ENCODE measurements at regions not wholly inside any gene's neighbourhood (a gene's known extent, or its start where the extent isn't known, plus 50 kb on each side); places are given as distances from the start of the nearest gene placed in this dataset.

DNA sequence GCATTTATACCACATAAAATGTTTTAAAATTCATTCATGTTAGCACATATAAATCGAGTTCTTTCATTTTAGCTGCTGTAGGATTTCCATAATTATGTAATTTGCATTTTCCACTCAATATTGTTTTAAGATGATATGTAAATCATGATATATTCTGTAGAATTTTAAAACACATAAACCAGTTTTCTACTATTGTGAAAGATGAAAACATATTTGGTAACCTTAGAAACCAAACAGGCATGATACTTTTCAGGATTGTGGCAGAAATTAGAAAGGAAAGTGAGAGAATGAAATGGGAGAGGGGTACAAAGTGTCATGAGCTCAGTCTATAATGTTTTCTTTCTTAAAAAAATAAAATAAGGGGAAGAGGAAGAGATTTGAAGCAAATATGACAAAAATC, 269.3 kb downstream of the PPP1R3A start:
- no peak for DNase-seq
- Histone ChIP-seq H3K4me2 (no peak overlapping the region), H3K9me2 (peaks cover 3% of the 10 kb centered on the region; the same call in 1 of the 2 replicates), H3K79me2 (ENCODE audit: insufficient read depth) (no peaks in the 10 kb centered on the region), H3K4me1 (ENCODE audit: control insufficient read depth in 1 of 2, insufficient read depth in 2 of 2, low read depth in 1 of 2, low read length in 1 of 2) (no peaks in the 10 kb centered on the region), H4K20me1 (ENCODE audit: insufficient read depth) (no peaks in the 10 kb centered on the region), H3K27ac (ENCODE audit: low read depth in 2 of 2, low read length in 1 of 2) (no peak overlapping the region), H3K9ac (no peak overlapping the region), H3K4me3 (ENCODE audit: low read depth in 2 of 2, low read length in 1 of 2) (no peak overlapping the region), H3F3A (replicated peaks; ENCODE audit: insufficient read depth) (no peaks in the 10 kb centered on the region), H3K36me3 (replicated peaks in 1 of 2; ENCODE audit: control insufficient read depth in 1 of 2, insufficient read depth in 2 of 2, low read length in 1 of 2) (no peaks in the 10 kb centered on the region), H2AFZ (ENCODE audit: low read depth) (no peak overlapping the region), H3K27me3 (ENCODE audit: insufficient read depth) (no peaks in the 10 kb centered on the region), H3K9me3 (no peaks in the 10 kb centered on the region)
- TF ChIP-seq, protein P1, sequence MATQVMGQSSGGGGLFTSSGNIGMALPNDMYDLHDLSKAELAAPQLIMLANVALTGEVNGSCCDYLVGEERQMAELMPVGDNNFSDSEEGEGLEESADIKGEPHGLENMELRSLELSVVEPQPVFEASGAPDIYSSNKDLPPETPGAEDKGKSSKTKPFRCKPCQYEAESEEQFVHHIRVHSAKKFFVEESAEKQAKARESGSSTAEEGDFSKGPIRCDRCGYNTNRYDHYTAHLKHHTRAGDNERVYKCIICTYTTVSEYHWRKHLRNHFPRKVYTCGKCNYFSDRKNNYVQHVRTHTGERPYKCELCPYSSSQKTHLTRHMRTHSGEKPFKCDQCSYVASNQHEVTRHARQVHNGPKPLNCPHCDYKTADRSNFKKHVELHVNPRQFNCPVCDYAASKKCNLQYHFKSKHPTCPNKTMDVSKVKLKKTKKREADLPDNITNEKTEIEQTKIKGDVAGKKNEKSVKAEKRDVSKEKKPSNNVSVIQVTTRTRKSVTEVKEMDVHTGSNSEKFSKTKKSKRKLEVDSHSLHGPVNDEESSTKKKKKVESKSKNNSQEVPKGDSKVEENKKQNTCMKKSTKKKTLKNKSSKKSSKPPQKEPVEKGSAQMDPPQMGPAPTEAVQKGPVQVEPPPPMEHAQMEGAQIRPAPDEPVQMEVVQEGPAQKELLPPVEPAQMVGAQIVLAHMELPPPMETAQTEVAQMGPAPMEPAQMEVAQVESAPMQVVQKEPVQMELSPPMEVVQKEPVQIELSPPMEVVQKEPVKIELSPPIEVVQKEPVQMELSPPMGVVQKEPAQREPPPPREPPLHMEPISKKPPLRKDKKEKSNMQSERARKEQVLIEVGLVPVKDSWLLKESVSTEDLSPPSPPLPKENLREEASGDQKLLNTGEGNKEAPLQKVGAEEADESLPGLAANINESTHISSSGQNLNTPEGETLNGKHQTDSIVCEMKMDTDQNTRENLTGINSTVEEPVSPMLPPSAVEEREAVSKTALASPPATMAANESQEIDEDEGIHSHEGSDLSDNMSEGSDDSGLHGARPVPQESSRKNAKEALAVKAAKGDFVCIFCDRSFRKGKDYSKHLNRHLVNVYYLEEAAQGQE (IDR thresholded peaks at IDR 0.05; ENCODE audit: low read depth, low read length) = no peak
- TF ChIP-seq USF2 (IDR thresholded peaks at IDR 0.05; ENCODE audit: borderline replicate concordance, low read depth, low read length) (no peak), SIN3A (IDR thresholded peaks at IDR 0.05; ENCODE audit: borderline replicate concordance, low read depth, low read length) (no peak), MXI1 (IDR thresholded peaks at IDR 0.05; ENCODE audit: low read depth, low read length) (no peak), NFIC (IDR thresholded peaks at IDR 0.05; ENCODE audit: borderline replicate concordance) (no peak), TAF1 (IDR thresholded peaks at IDR 0.05; ENCODE audit: borderline replicate concordance, low read depth, low read length) (no peak), USF1 (IDR thresholded peaks at IDR 0.05; ENCODE audit: borderline replicate concordance, low read depth) (no peak), CTCF (IDR thresholded peaks at IDR 0.05) (no peak), RFX5 (IDR thresholded peaks at IDR 0.05; ENCODE audit: low read length) (no peak), ZBTB33 (IDR thresholded peaks at IDR 0.05; ENCODE audit: borderline replicate concordance, low read depth) (no peak)
- ChIA-PET POLR2A (no interaction called here), CTCF (no interaction called here)
- 0% methylated on average over 1 of the region's 1 CpG for WGBS (ENCODE audit: low lambda C conversion rate)
